Loucy (cell line): ENCODE measurements at regions not wholly inside any gene's neighbourhood (a gene's known extent, or its start where the extent isn't known, plus 50 kb on each side); places are given as distances from the start of the nearest gene placed in this dataset.

Source experiments
- H2AFZ ChIP-seq: fragments of 200-600 bp; sonication (generic); 2 replicates; pipeline ENCODE4 v1.6.0; 2016; ENCODE audit warnings: antibody characterized with exemption, mild to moderate bottlenecking, low read length, moderate library complexity
- H3F3A ChIP-seq: fragments of 200-600 bp; 2 replicates; pipeline ENCODE4 v1.6.0; 2016; ENCODE audit warnings: antibody characterized with exemption, low read depth, mild to moderate bottlenecking
- H3K27me3 ChIP-seq: fragments of 200-600 bp; sonication (generic); 2 replicates; pipeline ENCODE4 v1.6.1; 2014; ENCODE audit warnings: low read length, mild to moderate bottlenecking; ENCODE audit not compliant: insufficient read depth, poor library complexity, severe bottlenecking
- H3K36me3 ChIP-seq: fragments of 200-600 bp; sonication (generic); 2 replicates; pipeline ENCODE4 v1.6.1; 2016; ENCODE audit warnings: low read length; ENCODE audit not compliant: insufficient read depth
- H3K4me1 ChIP-seq: fragments of 200-600 bp; sonication (generic); 2 replicates; pipeline ENCODE4 v1.5.1; 2014; ENCODE audit warnings: low read length, mild to moderate bottlenecking; ENCODE audit not compliant: insufficient read depth, poor library complexity, severe bottlenecking
- H3K4me2 ChIP-seq: fragments of 200-600 bp; sonication (generic); 2 replicates; pipeline ENCODE4 v1.6.0; 2014; ENCODE audit warnings: antibody characterized with exemption, low read length, low read depth, mild to moderate bottlenecking; ENCODE audit not compliant: poor library complexity, severe bottlenecking
- H3K4me3 ChIP-seq: fragments of 200-600 bp; sonication (generic); 2 replicates; pipeline ENCODE4 v1.5.1; 2014; ENCODE audit warnings: low read length, mild to moderate bottlenecking, mixed read lengths; ENCODE audit not compliant: poor library complexity, severe bottlenecking
- H3K79me2 ChIP-seq: fragments of 200-600 bp; sonication (generic); 2 replicates; pipeline ENCODE4 v1.6.1; 2014; ENCODE audit warnings: low read length; ENCODE audit not compliant: insufficient read depth
- H3K9ac ChIP-seq: fragments of 200-600 bp; sonication (generic); 2 replicates; pipeline ENCODE4 v1.6.0; 2014; ENCODE audit warnings: mild to moderate bottlenecking, low read depth, low read length, moderate library complexity; ENCODE audit not compliant: poor library complexity, severe bottlenecking
- H3K9me2 ChIP-seq: fragments of 200-600 bp; sonication (generic); replicated peaks from 2 replicates; pipeline ENCODE4 v1.6.1; 2016; ENCODE audit warnings: low read depth, low read length, mixed read lengths
- H3K9me3 ChIP-seq: fragments of 200-600 bp; sonication (generic); 2 replicates; pipeline ENCODE4 v1.6.1; 2014; ENCODE audit warnings: mild to moderate bottlenecking, antibody characterized with exemption, low read length, low read depth; ENCODE audit not compliant: insufficient read depth
- H4K20me1 ChIP-seq: fragments of 200-600 bp; sonication (generic); 2 replicates; pipeline ENCODE4 v1.6.0; 2014; ENCODE audit warnings: antibody characterized with exemption, low read length, mild to moderate bottlenecking; ENCODE audit not compliant: insufficient read depth, poor library complexity, severe bottlenecking
- EZH2phosphoT487 ChIP-seq: fragments of 200-600 bp; IDR thresholded peaks from 2 replicates; pipeline ENCODE4 v1.6.1; 2018; ENCODE audit warnings: antibody characterized with exemption, mild to moderate bottlenecking, moderate library complexity, borderline replicate concordance
- TF ChIP-seq, protein P1 (sequence below): fragments of 200-600 bp; sonication (generic); conservative IDR thresholded peaks from 2 replicates; pipeline ENCODE4 v1.5.1; 2014; ENCODE audit warnings: mild to moderate bottlenecking, antibody characterized with exemption, low read length

DNA sequence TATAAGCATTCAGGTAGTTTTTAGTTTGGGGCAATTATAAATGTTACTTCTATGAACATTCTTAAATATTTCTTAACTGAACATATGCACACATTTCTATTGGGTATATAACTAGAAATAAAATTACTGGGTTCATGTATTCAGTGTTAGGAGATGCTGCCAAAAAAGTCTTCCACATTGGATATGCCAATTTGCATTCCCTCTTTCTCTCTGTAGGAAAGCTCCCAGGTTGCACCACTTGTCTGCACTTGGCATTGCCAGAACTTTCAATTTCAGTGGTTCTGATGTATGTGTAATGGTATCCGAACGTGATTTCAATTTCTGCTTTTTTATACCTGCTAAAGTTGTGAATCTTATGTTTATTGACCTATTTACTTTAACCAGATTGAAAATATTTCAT lies 972.1 kb upstream of the PRR20A start:
- H3K4me1 ChIP-seq = no peaks in the 10 kb centered on the region
- no peak overlapping the region for H3K4me2 ChIP-seq
- no peaks in the 10 kb centered on the region for H3K27me3 ChIP-seq
- no peaks in the 10 kb centered on the region for H3K36me3 ChIP-seq
- no peaks in the 10 kb centered on the region for H3K9me2 ChIP-seq
- no peak overlapping the region for H3K4me3 ChIP-seq
- H3K9ac ChIP-seq = no peak overlapping the region
- no peaks in the 10 kb centered on the region for H3K9me3 ChIP-seq
- no peaks in the 10 kb centered on the region for H4K20me1 ChIP-seq
- no peak overlapping the region for H2AFZ ChIP-seq
- H3K79me2 ChIP-seq = no peaks in the 10 kb centered on the region
- TF ChIP-seq, protein P1, sequence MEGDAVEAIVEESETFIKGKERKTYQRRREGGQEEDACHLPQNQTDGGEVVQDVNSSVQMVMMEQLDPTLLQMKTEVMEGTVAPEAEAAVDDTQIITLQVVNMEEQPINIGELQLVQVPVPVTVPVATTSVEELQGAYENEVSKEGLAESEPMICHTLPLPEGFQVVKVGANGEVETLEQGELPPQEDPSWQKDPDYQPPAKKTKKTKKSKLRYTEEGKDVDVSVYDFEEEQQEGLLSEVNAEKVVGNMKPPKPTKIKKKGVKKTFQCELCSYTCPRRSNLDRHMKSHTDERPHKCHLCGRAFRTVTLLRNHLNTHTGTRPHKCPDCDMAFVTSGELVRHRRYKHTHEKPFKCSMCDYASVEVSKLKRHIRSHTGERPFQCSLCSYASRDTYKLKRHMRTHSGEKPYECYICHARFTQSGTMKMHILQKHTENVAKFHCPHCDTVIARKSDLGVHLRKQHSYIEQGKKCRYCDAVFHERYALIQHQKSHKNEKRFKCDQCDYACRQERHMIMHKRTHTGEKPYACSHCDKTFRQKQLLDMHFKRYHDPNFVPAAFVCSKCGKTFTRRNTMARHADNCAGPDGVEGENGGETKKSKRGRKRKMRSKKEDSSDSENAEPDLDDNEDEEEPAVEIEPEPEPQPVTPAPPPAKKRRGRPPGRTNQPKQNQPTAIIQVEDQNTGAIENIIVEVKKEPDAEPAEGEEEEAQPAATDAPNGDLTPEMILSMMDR = no peak
- no peak for TF ChIP-seq EZH2phosphoT487
- no peaks in the 10 kb centered on the region for H3F3A ChIP-seq

GRCh38 chr13:56173346-56173745 lies 967.4 kb upstream of the PRR20A start:
- Histone ChIP-seq H2AFZ (no peak overlapping the region), H3K79me2 (no peaks in the 10 kb centered on the region), H3K9me2 (no peaks in the 10 kb centered on the region), H3F3A (no peaks in the 10 kb centered on the region), H3K36me3 (no peaks in the 10 kb centered on the region), H3K4me1 (no peaks in the 10 kb centered on the region), H3K4me3 (no peak overlapping the region), H3K27me3 (no peaks in the 10 kb centered on the region), H3K9me3 (no peaks in the 10 kb centered on the region), H3K4me2 (no peak overlapping the region), H4K20me1 (no peaks in the 10 kb centered on the region), H3K9ac (no peak overlapping the region)
- no peak for TF ChIP-seq EZH2phosphoT487
- TF ChIP-seq, protein P1 = no peak

GRCh38 chr13:56182598-56182997 lies 958.1 kb upstream of the PRR20A start:
- Histone ChIP-seq H3K9ac (no peak overlapping the region), H3K79me2 (no peaks in the 10 kb centered on the region), H3K4me3 (no peak overlapping the region), H3K4me1 (no peaks in the 10 kb centered on the region), H3K4me2 (no peak overlapping the region), H2AFZ (no peak overlapping the region), H3K9me2 (no peaks in the 10 kb centered on the region), H3K27me3 (no peaks in the 10 kb centered on the region), H3K9me3 (no peaks in the 10 kb centered on the region), H4K20me1 (no peaks in the 10 kb centered on the region), H3K36me3 (no peaks in the 10 kb centered on the region), H3F3A (no peaks in the 10 kb centered on the region)
- TF ChIP-seq EZH2phosphoT487 = no peak
- TF ChIP-seq, protein P1 = no peak
